K562 (cell line): ENCODE measurements at regions not wholly inside any gene's neighbourhood (a gene's known extent, or its start where the extent isn't known, plus 50 kb on each side); places are given as distances from the start of the nearest gene placed in this dataset.

Experiments used
- ATAC-seq: fragments of 200-7000 bp; cut with Tn5 transposase; 3 replicates; pipeline ENCODE4 v1.9.1; 2020; ENCODE audit warnings: moderate library complexity
- BruUV-seq: library from RNA; stranded (reverse); fragments of 400-500 nt; replicated peaks from 2 replicates; lab custom pipeline; 2021; lab: Mats Ljungman, UMichigan
- CTCF ChIA-PET: fragments of 300-600 bp; formaldehyde crosslinking; extraction: SDS; loops from one replicate; lab custom pipeline; 2021; ENCODE audit warnings: low intra/inter-chr PET ratio; lab: Yijun Ruan, JAX
- POLR2A ChIA-PET: fragments of 300-600, 350-650 bp; sonication (Branson Sonifier 250); formaldehyde crosslinking; extraction: SDS; loops from one replicate; lab custom pipeline; 2021; ENCODE audit warnings: antibody characterized with exemption, inconsistent platforms; lab: Yijun Ruan, JAX
- DNase-seq, 4 experiments: peaks; one replicate each; pipeline versions ENCODE4 v3.0.0 to v3.0.0-alpha.2; 2011 to 2018; ENCODE audit warnings: low spot score in 3 of 4, mixed read lengths in 3 of 4; ENCODE audit errors: extremely low read depth in 1 of 4
- FAIRE-seq: peaks from 2 replicates; lab custom pipeline; 2011; peaks lifted over from hg19 to GRCh38; lab: Jason Lieb, UNC
- H2AFZ ChIP-seq: 2 replicates; pipeline ENCODE4 v1.6.0; 2011; ENCODE audit warnings: low read depth, low read length, control low read depth, inconsistent platforms
- H3K27ac ChIP-seq: fragments of 200-600 bp; 3 replicates; pipeline ENCODE4 v1.8.0; 2011; ENCODE audit warnings: low read depth, mild to moderate bottlenecking, control low read depth, inconsistent platforms, low read length, moderate library complexity, mixed read lengths; ENCODE audit errors: extremely low read depth
- H3K27me3 ChIP-seq, 2 experiments: fragments of 300-600 bp in 1 of 2; 2 replicates in 1 of 2; 3 replicates in 1 of 2; pipeline versions ENCODE4 v1.6.0 to v1.8.0; 2011; ENCODE audit warnings: inconsistent platforms in 2 of 2, low read length in 2 of 2, mild to moderate bottlenecking in 1 of 2, mixed read lengths in 1 of 2, moderate library complexity in 1 of 2; ENCODE audit not compliant: control insufficient read depth in 2 of 2, insufficient read depth in 2 of 2
- H3K36me3 ChIP-seq: fragments of 300-600 bp; 3 replicates; pipeline ENCODE4 v1.8.0; 2011; ENCODE audit warnings: mild to moderate bottlenecking, low read length, inconsistent platforms; ENCODE audit not compliant: control insufficient read depth, insufficient read depth
- H3K4me1 ChIP-seq, 2 experiments: fragments of 200-600 bp in 1 of 2; replicated peaks in 1 of 2; 2 replicates in 1 of 2; 3 replicates in 1 of 2; pipeline versions ENCODE4 v1.5.1 to v1.8.0; 2011; ENCODE audit warnings: inconsistent platforms in 2 of 2, low read length in 2 of 2, mild to moderate bottlenecking in 1 of 2, mixed read lengths in 1 of 2, moderate library complexity in 1 of 2; ENCODE audit not compliant: control insufficient read depth in 2 of 2, insufficient read depth in 2 of 2
- H3K4me2 ChIP-seq: 2 replicates; pipeline ENCODE4 v1.6.1; 2011; ENCODE audit warnings: low read length, control low read depth, inconsistent platforms, mixed read lengths; ENCODE audit not compliant: insufficient read depth
- H3K4me3 ChIP-seq: fragments of 200-600 bp; sonication (generic), shearing (Covaris generic); 2 replicates; pipeline ENCODE4 v1.5.1; 2016; ENCODE audit warnings: control low read depth, inconsistent platforms
- H3K79me2 ChIP-seq: fragments of 200-600 bp; 3 replicates; pipeline ENCODE4 v1.8.0; 2011; ENCODE audit warnings: low read length, inconsistent platforms; ENCODE audit not compliant: control insufficient read depth, insufficient read depth
- H3K9ac ChIP-seq, 2 experiments: 2 replicates each; pipeline versions ENCODE4 v1.6.0 to v1.6.1; 2011; ENCODE audit warnings: low read depth in 2 of 2, low read length in 2 of 2, control low read depth in 1 of 2, inconsistent platforms in 1 of 2, mild to moderate bottlenecking in 1 of 2, mixed read lengths in 1 of 2; ENCODE audit not compliant: insufficient read depth in 1 of 2
- H3K9me1 ChIP-seq: one replicate; pipeline ENCODE4 v1.6.0; 2011; ENCODE audit warnings: inconsistent platforms, mild to moderate bottlenecking, low read length, moderate library complexity; ENCODE audit not compliant: control insufficient read depth, insufficient read depth
- H3K9me3 ChIP-seq: replicated peaks from 2 replicates; pipeline ENCODE4 v1.5.1; 2011; ENCODE audit warnings: low read depth, low read length, inconsistent platforms; ENCODE audit not compliant: control insufficient read depth, insufficient read depth
- H4K20me1 ChIP-seq: replicated peaks from 2 replicates; pipeline ENCODE4 v1.6.1; 2011; ENCODE audit warnings: low read length, inconsistent platforms, mixed read lengths; ENCODE audit not compliant: control insufficient read depth, insufficient read depth
- JUND ChIP-seq, 2 experiments: IDR thresholded peaks; 2 replicates in 1 of 2; 3 replicates in 1 of 2; pipeline ENCODE4 v1.6.1; 2011; ENCODE audit warnings: borderline replicate concordance in 2 of 2, low read depth in 2 of 2, low read length in 2 of 2, improper control_type of control experiment in 1 of 2, missing biosample characterization in 1 of 2, missing genetic modification characterization in 1 of 2, missing genetic modification reagents in 1 of 2
- MTA3 ChIP-seq: fragments of 450-650 bp; formaldehyde crosslinking; IDR thresholded peaks from 2 replicates; pipeline ENCODE4 v1.6.1; 2017; ENCODE audit warnings: mild to moderate bottlenecking, borderline replicate concordance
- MYNN ChIP-seq, 2 experiments: sonication (generic); formaldehyde crosslinking in 1 of 2; IDR thresholded peaks; 2 replicates each; pipeline versions ENCODE4 v1.5.0 to v1.6.1; 2016 to 2020; ENCODE audit warnings: antibody characterized with exemption in 1 of 2, missing genetic modification reagents in 1 of 2
- POLR2H ChIP-seq: IDR thresholded peaks from 2 replicates; pipeline ENCODE4 v1.6.1; 2016; ENCODE audit warnings: missing genetic modification characterization, low read depth, mild to moderate bottlenecking, control low read depth, missing compliant biosample characterization, moderate library complexity
- POLR3A ChIP-seq: IDR thresholded peaks from 2 replicates; pipeline ENCODE4 v1.6.1; 2011; ENCODE audit warnings: borderline replicate concordance, mild to moderate bottlenecking, moderate library complexity; ENCODE audit not compliant: insufficient read length, insufficient read depth; ENCODE audit errors: extremely low read depth
- RNF2 ChIP-seq: sonication (generic); IDR thresholded peaks from 2 replicates; pipeline ENCODE4 v1.6.1; 2016
- TAF7 ChIP-seq: fragments of 450-650 bp; IDR thresholded peaks from 2 replicates; pipeline ENCODE4 v1.6.1; 2016; ENCODE audit warnings: missing genetic modification characterization, missing compliant biosample characterization
- TBP ChIP-seq: optimal IDR thresholded peaks from 2 replicates; pipeline ENCODE3; 2011; ENCODE audit warnings: low read depth, low read length, improper control_type of control experiment
- THAP12 ChIP-seq: fragments of 250-450 bp; sonication (Bioruptor Pico); IDR thresholded peaks from 2 replicates; pipeline ENCODE4 v1.9.0; 2021; ENCODE audit warnings: mild to moderate bottlenecking, inconsistent platforms
- WGBS: fragments of 100-300 bp; shearing (Covaris generic); methylation state at CpG from one replicate; pipeline ENCODE4 v1.1.6; 2016; ENCODE audit warnings: low coverage, mixed read lengths; ENCODE audit not compliant: insufficient coverage; ENCODE audit errors: missing lambda C conversion rate; 5-methylcytosine and 5-hydroxymethylcytosine counted together
- in situ Hi-C: fragments of 300-500 bp; cut with MboI; formaldehyde crosslinking; loops from 4 replicates; pipeline ENCODE4 v1.15.0; 2018; ENCODE audit warnings: inconsistent platforms, mixed read lengths
- intact Hi-C: fragments of 100-400 bp; cut with micrococcal nuclease; formaldehyde crosslinking; loops from 2 replicates; pipeline ENCODE4 v1.14.2; 2022

DNA sequence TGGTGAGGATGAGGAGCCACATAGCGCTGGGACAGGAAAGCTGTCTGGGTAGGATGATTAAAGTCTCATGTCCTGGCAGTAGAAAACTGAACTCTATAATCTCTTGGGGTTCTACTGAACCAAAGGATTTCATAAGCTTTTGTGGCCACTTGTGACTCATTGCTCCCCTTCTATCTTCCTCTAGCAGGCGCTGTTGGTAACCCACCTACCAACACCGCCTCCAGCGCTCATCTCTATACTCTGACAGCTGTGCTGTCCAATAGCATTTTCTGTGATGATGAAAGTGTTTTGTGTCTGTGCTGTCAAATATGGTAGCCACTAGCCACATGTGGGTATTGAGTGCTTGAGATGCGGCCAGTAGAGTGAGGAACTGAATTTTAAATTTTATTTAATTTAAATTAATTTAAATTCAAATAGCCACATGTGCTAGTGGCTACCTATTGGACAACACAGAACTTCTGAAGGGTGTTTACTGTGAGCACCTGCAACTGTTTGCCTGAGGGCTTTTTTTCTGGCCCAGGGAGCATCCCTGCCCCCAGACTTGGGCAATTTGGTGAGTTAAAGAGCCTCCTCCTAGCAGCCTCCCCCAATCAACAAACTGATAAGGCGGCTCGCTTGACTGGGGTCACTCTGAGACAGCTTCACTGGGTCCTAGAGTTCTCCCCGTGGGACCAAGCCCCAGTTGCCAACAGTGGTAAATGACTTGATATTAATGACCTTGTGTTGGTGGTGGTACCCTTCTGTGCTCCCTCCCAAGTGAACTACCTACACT lies 169.2 kb upstream of the ATP6AP2 start (continued):
- TF ChIP-seq JUND (IDR thresholded peaks at IDR 0.05; ENCODE audit: borderline replicate concordance, low read depth, low read length): peak; percentile 46; the same call in 1 of the 2 replicates
- peak; percentile 46; the same call in 1 of the 3 replicates for TF ChIP-seq JUND (tag; IDR thresholded peaks at IDR 0.05; ENCODE audit: borderline replicate concordance, low read depth, low read length)
- TF ChIP-seq, all 486 proteins: peak for 14

GRCh38 chrX:40410859-40411258 lies 169.9 kb upstream of the ATP6AP2 start:
- H3K4me1 ChIP-seq: peaks cover 0 to 12% of the 10 kb centered on the region in 2 experiments; a peak in 2 of 5 replicates
- intact Hi-C loops: loop anchor here (2.0 kb wide), 1 partner anchor 58 kb away; no protein-coding TSS in a partner anchor
- POLR2A ChIA-PET: no interaction called here
- H2AFZ ChIP-seq: no peak overlapping the region
- H3K9ac ChIP-seq: no peak overlapping the region
- no peaks in the 10 kb centered on the region for H4K20me1 ChIP-seq
- CTCF ChIA-PET: no interaction called here
- in situ Hi-C loops: no loop called here
- BruUV-seq: no TSS peak
- no peak overlapping the region for H3K27ac ChIP-seq
- H3K9me3 ChIP-seq: no peaks in the 10 kb centered on the region
- H3K9me1 ChIP-seq: no peaks in the 10 kb centered on the region
- TF ChIP-seq POLR2H (tag): peak; percentile 84
- no peak for TF ChIP-seq RNF2
- no peak for TF ChIP-seq TAF7 (tag)
- TF ChIP-seq THAP12 (CRISPR knock-in tag): no peak
- no peak for TF ChIP-seq MTA3
- TF ChIP-seq POLR3A: peak; percentile 63
- peak; percentile 56 for TF ChIP-seq TBP
- no peak for TF ChIP-seq MYNN (IDR thresholded peaks at IDR 0.05)
- no peak for TF ChIP-seq MYNN (CRISPR knock-in tag; IDR thresholded peaks at IDR 0.05)
- H3K27me3 ChIP-seq: no peaks in the 10 kb centered on the region
- 53% methylated on average over 2 of the region's 2 CpGs for WGBS
- H3K4me3 ChIP-seq: no peak overlapping the region
- DNase-seq: no peak
- no peak for ATAC-seq
- no peaks in the 10 kb centered on the region for H3K79me2 ChIP-seq
- no peak for FAIRE-seq
- no peaks in the 10 kb centered on the region for H3K36me3 ChIP-seq
- no peak overlapping the region for H3K4me2 ChIP-seq
